Stimulated activated CD4-positive, alpha-beta T cell treated with anti-CD3 and anti-CD28 coated beads, Interleukin-15, amount 100 ng/mL, for 1 hour (primary cell): ENCODE measurements at regions not wholly inside any gene's neighbourhood (a gene's known extent, or its start where the extent isn't known, plus 50 kb on each side); places are given as distances from the start of the nearest gene placed in this dataset.

ENCODE experiments used
- DNase-seq, 2 donors: peaks; one replicate each; pipeline ENCODE4 v3.0.0-alpha.2; 2020; ENCODE audit warnings: low read depth in 1 of 2, low spot score in 1 of 2

- no peak for DNase-seq
Measured at GRCh38 chr6:113427617-113428016, 429.5 kb upstream of the MARCKS start.

- DNase-seq: no peak
Measured at GRCh38 chr6:113428702-113429101, 428.4 kb upstream of the MARCKS start.

- DNase-seq: no peak
Measured at GRCh38 chr6:113432521-113433334, 424.4 kb upstream of the MARCKS start.

- no peak for DNase-seq
Measured at GRCh38 chr6:113433335-113433991, 423.7 kb upstream of the MARCKS start.

GRCh38 chr6:113434641-113435040, 422.5 kb upstream of the MARCKS start:
- no peak for DNase-seq

- DNase-seq: no peak
Measured at GRCh38 chr6:113437566-113437965, 419.6 kb upstream of the MARCKS start.

- DNase-seq: no peak
Measured at GRCh38 chr6:113439866-113440265, 417.3 kb upstream of the MARCKS start.

GRCh38 chr6:113442040-113442439, 415.1 kb upstream of the MARCKS start:
- DNase-seq: no peak

GRCh38 chr6:113445201-113445600, 411.9 kb upstream of the MARCKS start:
- no peak for DNase-seq

GRCh38 chr6:113447088-113447831, 409.9 kb upstream of the MARCKS start:
- DNase-seq: no peak

- no peak for DNase-seq
Measured at GRCh38 chr6:113449051-113449450, 408.1 kb upstream of the MARCKS start.

- DNase-seq: no peak
Measured at GRCh38 chr6:113450061-113450465, 407.1 kb upstream of the MARCKS start.

GRCh38 chr6:113451049-113451448, 406.1 kb upstream of the MARCKS start:
- DNase-seq: no peak

GRCh38 chr6:113457198-113457597, 399.9 kb upstream of the MARCKS start:
- DNase-seq: no peak

GRCh38 chr6:113457751-113458150, 399.4 kb upstream of the MARCKS start:
- no peak for DNase-seq

- no peak for DNase-seq
Measured at GRCh38 chr6:113458368-113459010, 398.7 kb upstream of the MARCKS start.

- DNase-seq: no peak
Measured at GRCh38 chr6:113461153-113461932, 395.8 kb upstream of the MARCKS start.

- no peak for DNase-seq
Measured at GRCh38 chr6:113464536-113464935, 392.6 kb upstream of the MARCKS start.

GRCh38 chr6:113464960-113465359, 392.2 kb upstream of the MARCKS start:
- no peak for DNase-seq

GRCh38 chr6:113466526-113466925, 390.6 kb upstream of the MARCKS start:
- no peak for DNase-seq

GRCh38 chr6:113475392-113475791, 381.8 kb upstream of the MARCKS start:
- no peak for DNase-seq
